HepG2 (cell line): ENCODE measurements at regions not wholly inside any gene's neighbourhood (a gene's known extent, or its start where the extent isn't known, plus 50 kb on each side); places are given as distances from the start of the nearest gene placed in this dataset.

Source experiments
- CSRNP2 ChIP-seq: sonication (generic); formaldehyde crosslinking; conservative IDR thresholded peaks from 2 replicates; pipeline ENCODE4 v1.8.0; 2022; ENCODE audit warnings: low read depth, missing genetic modification reagents
- HDAC2 ChIP-seq: sonication (generic); formaldehyde crosslinking; IDR thresholded peaks from 2 replicates; pipeline ENCODE4 v1.4.0; 2020; ENCODE audit warnings: missing genetic modification reagents
- HHEX ChIP-seq: IDR thresholded peaks from 2 replicates; pipeline ENCODE4 v1.6.1; 2016; ENCODE audit warnings: control low read depth
- HOXA9 ChIP-seq: sonication (generic); formaldehyde crosslinking; IDR thresholded peaks from 2 replicates; pipeline ENCODE4 v1.8.1; 2022; ENCODE audit warnings: missing genetic modification reagents, mild to moderate bottlenecking, moderate library complexity, borderline replicate concordance
- JUNB ChIP-seq: sonication (generic); formaldehyde crosslinking; IDR thresholded peaks from 2 replicates; pipeline ENCODE4 v1.8.0; 2022; ENCODE audit warnings: missing genetic modification reagents, mild to moderate bottlenecking, borderline replicate concordance
- KAT8 ChIP-seq: IDR thresholded peaks from 2 replicates; pipeline ENCODE4 v1.6.1; 2016; ENCODE audit warnings: missing genetic modification reagents, missing compliant biosample characterization
- KLF11 ChIP-seq: IDR thresholded peaks from 2 replicates; pipeline ENCODE4 v1.6.1; 2016; ENCODE audit warnings: missing compliant biosample characterization
- MEIS1 ChIP-seq: sonication (generic); formaldehyde crosslinking; IDR thresholded peaks from 2 replicates; pipeline ENCODE4 v1.9.0; 2021; ENCODE audit warnings: mild to moderate bottlenecking, missing genetic modification reagents, moderate library complexity, borderline replicate concordance
- NCOA1 ChIP-seq: sonication (generic); formaldehyde crosslinking; IDR thresholded peaks from 2 replicates; pipeline ENCODE4 v1.9.0; 2021; ENCODE audit warnings: missing genetic modification reagents
- NFYC ChIP-seq: IDR thresholded peaks from 2 replicates; pipeline ENCODE4 v1.6.1; 2016; ENCODE audit warnings: missing genetic modification reagents, missing compliant biosample characterization
- PAF1 ChIP-seq: IDR thresholded peaks from 2 replicates; pipeline ENCODE4 v1.6.1; 2016; ENCODE audit warnings: missing genetic modification reagents, missing compliant biosample characterization
- PLSCR1 ChIP-seq: sonication (generic); formaldehyde crosslinking; IDR thresholded peaks from 2 replicates; pipeline ENCODE4 v1.5.0; 2020; ENCODE audit warnings: missing genetic modification reagents, mild to moderate bottlenecking, borderline replicate concordance
- POLR2A ChIP-seq, 2 experiments: IDR thresholded peaks; 2 replicates each; pipeline ENCODE4 v1.6.1; 2011; ENCODE audit warnings: low read depth in 2 of 2, low read length in 2 of 2, mild to moderate bottlenecking in 1 of 2, moderate library complexity in 1 of 2; ENCODE audit not compliant: insufficient read depth in 1 of 2
- STAT6 ChIP-seq: sonication (generic); formaldehyde crosslinking; IDR thresholded peaks from 2 replicates; pipeline ENCODE4 v1.4.0; 2020; ENCODE audit warnings: missing genetic modification reagents, mild to moderate bottlenecking, borderline replicate concordance
- TAF15 ChIP-seq: fragments of 200-400 bp; formaldehyde crosslinking; IDR thresholded peaks from one replicate; pipeline ENCODE4 v1.6.1; 2018; ENCODE audit warnings: mild to moderate bottlenecking, low read depth, low read length; ENCODE audit not compliant: poor library complexity, severe bottlenecking
- ZBTB8A ChIP-seq: sonication (generic); formaldehyde crosslinking; IDR thresholded peaks from 2 replicates; pipeline ENCODE4 v1.4.0; 2020; ENCODE audit warnings: mild to moderate bottlenecking, low read depth, missing genetic modification reagents, borderline replicate concordance
- ZFP37 ChIP-seq: sonication (generic); formaldehyde crosslinking; IDR thresholded peaks from 2 replicates; pipeline ENCODE4 v1.4.0; 2020; ENCODE audit warnings: missing genetic modification reagents, borderline replicate concordance
- ZKSCAN1 ChIP-seq: fragments of 150-350 bp; IDR thresholded peaks from 2 replicates; pipeline ENCODE4 v1.6.1; 2014; ENCODE audit warnings: low read length
- ZNF333 ChIP-seq: sonication (generic); formaldehyde crosslinking; IDR thresholded peaks from 2 replicates; pipeline ENCODE4 v1.4.0; 2020; ENCODE audit warnings: mild to moderate bottlenecking, missing genetic modification reagents, borderline replicate concordance
- ZNF460 ChIP-seq: sonication (generic); formaldehyde crosslinking; IDR thresholded peaks from 2 replicates; pipeline ENCODE4 v1.5.1; 2020; ENCODE audit warnings: missing genetic modification reagents, mild to moderate bottlenecking, borderline replicate concordance
- ZNF597 ChIP-seq: sonication (generic); formaldehyde crosslinking; IDR thresholded peaks from 2 replicates; pipeline ENCODE4 v1.5.0; 2020; ENCODE audit warnings: missing genetic modification reagents
- ZNF790 ChIP-seq: sonication (generic); formaldehyde crosslinking; IDR thresholded peaks from 2 replicates; pipeline ENCODE4 v1.8.0; 2022; ENCODE audit warnings: missing genetic modification reagents, mild to moderate bottlenecking, borderline replicate concordance
- ZNF816 ChIP-seq: sonication (generic); formaldehyde crosslinking; IDR thresholded peaks from 2 replicates; pipeline ENCODE4 v1.8.0; 2022; ENCODE audit warnings: missing genetic modification reagents, mild to moderate bottlenecking, borderline replicate concordance
- ZSCAN5A ChIP-seq: sonication (generic); formaldehyde crosslinking; IDR thresholded peaks from 2 replicates; pipeline ENCODE4 v1.8.0; 2022; ENCODE audit warnings: mild to moderate bottlenecking, missing genetic modification reagents, borderline replicate concordance

- TF ChIP-seq MEIS1 (CRISPR knock-in tag) = no peak
- peak; percentile 92; the same call in 1 of the 2 replicates for TF ChIP-seq ZNF816 (CRISPR knock-in tag)
- peak; percentile 59; the same call in 1 of the 2 replicates for TF ChIP-seq JUNB (CRISPR knock-in tag)
- TF ChIP-seq HDAC2 = peak; percentile 95
- peak; percentile 85 for TF ChIP-seq NCOA1 (CRISPR knock-in tag)
- TF ChIP-seq PAF1 = no peak
- TF ChIP-seq KAT8 (CRISPR knock-in tag) = peak; percentile 74
- TF ChIP-seq ZKSCAN1 = no peak
- peak; percentile 65; the same call in 1 of the 2 replicates for TF ChIP-seq ZSCAN5A
- no peak for TF ChIP-seq TAF15
- no peak for TF ChIP-seq POLR2A (IDR thresholded peaks at IDR 0.05; ENCODE audit: insufficient read depth in 1 of 2, low read depth in 2 of 2, low read length in 2 of 2)
- no peak for TF ChIP-seq CSRNP2
- TF ChIP-seq STAT6 (CRISPR knock-in tag) = peak; percentile 86
- TF ChIP-seq ZNF597 (CRISPR knock-in tag) = no peak
- no peak for TF ChIP-seq HOXA9 (CRISPR knock-in tag)
- peak; percentile 42; the same call in 1 of the 2 replicates for TF ChIP-seq ZNF460
- no peak for TF ChIP-seq ZFP37
- TF ChIP-seq PLSCR1 (CRISPR knock-in tag) = no peak
- no peak for TF ChIP-seq ZBTB8A (CRISPR knock-in tag)
- peak; percentile 98 for TF ChIP-seq HHEX (CRISPR knock-in tag)
- peak; percentile 72; the same call in 1 of the 2 replicates for TF ChIP-seq KLF11 (CRISPR knock-in tag)
- TF ChIP-seq ZNF790 (CRISPR knock-in tag) = no peak
- no peak for TF ChIP-seq ZNF333
- no peak for TF ChIP-seq NFYC
These were observed 502.5 kb downstream of the RASEF start (continued) for GRCh38 chr9:82560457-82560904.
